ENCODE measurements at regions not wholly inside any gene's neighbourhood (a gene's known extent, or its start where the extent isn't known, plus 50 kb on each side); places are given as distances from the start of the nearest gene placed in this dataset.
"Not testable (repeated sequence)": the region's sequence is repeated elsewhere in the genome, so short reads cannot be mapped to it uniquely, and the experiment has no call there.

DNA sequence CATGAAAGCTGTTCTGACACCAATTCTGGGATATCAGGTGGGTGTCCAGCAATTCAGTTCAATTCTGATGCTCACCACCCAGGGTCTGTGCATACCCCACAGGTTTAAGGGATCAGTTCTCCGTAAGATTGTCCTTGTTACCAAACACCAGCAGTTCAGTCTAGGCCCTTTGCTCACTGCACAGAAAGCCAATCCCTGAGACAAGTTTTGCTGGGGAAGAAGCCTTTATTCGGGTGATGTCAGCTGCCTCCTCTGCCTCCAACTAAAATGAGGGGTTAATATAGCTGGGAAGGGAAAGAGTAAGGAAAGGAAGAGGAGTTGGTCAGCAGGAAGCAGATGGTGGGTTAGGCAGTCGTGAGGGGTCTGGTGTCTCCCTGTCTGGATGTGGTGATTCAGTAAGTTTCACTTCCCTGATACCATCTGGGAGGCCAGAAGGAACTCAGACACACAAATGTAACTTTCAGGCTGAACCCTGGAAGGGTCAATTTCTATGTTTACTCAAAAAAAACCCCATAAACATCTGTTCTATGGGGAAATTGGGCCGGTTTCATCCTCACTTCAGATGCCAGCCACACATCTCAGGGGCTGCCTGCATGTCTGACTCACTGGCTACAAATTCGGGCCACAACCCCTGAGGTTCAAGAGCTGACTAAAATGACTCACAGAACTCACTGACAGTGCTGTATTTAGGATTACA is 83.3 kb upstream of the PGBD5 start:
- no peak for DNase-seq

DNA sequence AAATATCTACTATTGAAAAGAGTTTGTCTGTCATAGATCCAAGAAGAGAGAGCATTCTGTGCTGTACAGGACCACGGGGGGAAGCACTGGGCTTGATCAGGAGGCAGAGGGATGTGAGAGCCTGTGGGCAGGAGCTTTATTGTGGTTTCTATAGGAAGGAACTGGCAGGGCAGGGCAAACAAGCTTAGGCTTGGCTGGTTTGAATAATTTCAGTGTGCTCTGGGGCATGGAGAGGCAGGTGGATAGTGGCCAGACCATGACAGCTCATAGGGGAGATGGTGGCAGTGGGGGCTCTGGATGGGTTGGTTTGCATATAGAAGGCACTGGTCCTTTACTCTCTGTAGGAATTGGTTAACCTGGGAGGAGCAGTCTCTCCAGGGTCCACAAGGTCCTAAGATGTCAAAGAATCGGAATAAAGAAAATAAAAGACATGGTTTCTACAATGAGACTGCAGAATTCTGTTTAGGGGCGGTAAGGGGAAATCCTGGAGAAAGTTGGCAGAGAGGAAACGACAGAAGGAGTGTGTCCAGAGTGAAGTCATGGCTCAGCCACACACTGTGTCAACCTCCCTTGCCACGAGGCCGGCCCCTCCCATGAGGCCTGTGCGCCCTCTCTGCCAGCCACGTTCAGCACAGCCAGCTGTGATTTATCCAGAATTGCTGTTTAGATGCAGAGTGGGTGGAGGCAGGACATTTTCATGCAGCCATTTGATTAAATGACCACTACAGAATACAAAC is 81.7 kb upstream of the PGBD5 start:
- DNase-seq = no peak

DNA sequence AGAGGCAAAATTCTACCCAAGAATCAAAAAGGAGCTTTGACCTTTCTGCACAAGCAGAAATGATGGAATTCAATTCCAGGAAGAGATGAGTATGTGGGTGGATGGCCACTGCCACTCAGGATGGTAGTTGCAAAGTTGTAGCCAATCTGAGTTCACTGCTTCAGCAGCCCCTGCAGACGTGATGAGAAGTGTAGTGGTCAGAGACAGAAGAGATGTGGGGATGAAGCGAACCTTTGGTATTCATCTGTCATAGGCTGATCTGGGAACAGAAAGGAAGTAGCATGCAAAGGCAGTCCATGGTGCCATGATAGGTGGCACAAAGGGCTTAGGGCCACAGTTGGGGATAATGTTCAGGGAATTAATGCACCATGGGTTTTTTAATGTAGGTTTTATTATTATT is 81.1 kb upstream of the PGBD5 start:
- no peak for DNase-seq

DNA sequence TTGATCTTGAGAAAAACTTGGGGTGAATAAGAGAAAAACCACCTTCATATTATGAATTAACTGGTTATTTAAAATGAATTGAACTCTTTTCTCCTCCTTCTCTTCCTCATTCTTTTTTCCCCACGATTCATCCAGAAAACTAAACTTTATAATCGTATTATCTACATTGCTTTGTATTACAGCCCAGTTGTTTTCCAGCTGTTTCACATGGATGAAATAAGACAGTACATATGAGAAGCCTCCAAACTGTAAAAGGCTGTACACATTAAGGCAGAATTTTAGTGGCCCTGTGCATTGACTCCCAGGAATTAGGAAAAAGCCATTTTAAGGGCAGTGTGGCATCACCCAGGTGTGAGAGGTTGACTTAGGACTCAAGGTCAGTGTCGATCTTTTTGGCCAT is 80.3 kb upstream of the PGBD5 start:
- DNase-seq = no peak

DNA sequence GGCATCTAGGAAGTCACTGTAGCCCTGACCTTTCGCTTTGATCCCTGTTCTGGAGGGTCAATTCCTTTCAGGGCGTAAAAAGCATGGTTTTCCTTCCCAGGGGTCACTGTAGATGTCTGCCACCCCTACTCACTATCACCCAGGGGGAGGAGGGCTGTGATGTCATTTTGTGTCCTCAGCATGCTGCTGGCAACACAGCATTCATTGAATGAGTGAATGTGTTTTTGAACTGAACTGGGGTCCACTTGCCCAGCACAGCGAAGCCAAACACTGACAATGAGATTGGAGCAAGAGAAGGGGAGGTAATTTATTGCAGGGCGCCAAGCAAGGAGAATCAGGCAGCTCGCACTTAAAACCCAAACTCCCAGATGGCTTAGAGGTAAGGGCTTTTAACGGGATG is 78.2 kb upstream of the PGBD5 start:
- DNase-seq = no peak

DNA sequence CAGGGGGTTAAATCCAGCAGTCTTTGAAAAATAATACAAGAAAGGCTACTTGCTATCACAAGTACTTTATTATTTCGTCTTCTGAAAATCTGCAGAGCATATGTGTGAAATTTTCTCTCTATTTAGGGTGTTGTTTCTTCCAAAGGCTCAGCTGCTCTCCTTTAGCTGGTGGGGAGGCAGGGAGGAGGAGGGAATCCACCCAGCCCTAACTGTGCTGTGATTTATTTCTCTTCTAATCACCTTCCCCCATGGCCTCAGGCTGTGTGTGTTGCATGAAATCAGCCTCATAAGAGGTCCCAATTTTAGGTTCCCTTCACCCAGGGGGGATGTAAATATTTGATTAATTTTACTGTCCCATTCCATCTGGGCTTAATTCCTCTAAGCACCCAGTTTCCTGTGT is 77.6 kb upstream of the PGBD5 start:
- DNase-seq = no peak

DNA sequence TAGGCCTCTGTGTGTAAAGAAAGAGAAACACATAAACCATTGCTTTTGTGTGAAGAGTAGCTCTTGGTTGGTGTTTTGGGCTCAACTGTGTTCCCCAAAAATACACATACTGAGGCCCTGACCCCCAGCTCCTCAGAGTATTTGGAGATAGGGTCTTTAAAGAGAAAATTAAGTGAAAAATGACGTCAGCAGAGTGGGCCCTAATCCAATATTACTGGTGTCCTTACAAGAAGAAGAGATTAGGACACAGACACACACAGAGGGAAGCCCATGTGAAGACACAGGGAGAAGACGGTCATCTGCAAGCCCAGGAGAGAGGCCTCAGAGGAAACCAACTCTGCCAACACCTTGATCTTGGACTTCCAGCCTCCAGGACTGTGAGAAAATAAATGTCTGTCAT is 76.9 kb upstream of the PGBD5 start:
- DNase-seq = no peak

DNA sequence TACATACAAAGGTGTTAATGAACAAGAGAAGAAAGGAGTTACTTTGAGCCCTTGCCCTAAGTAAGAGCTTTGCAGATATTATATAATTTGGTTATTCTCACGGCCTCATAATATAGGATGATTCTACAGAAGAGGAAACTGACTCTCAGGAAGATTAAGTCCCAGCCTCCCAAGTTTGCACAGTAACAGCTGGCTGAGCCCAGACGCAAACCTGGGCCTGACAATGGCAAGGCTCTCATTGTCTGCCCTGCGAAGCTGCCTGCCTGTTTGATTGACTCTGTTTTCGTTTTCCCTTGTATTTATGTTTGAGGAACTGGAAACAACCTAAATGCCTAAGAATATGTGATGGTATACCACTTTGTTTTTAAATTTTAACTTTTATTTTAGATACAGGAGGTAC is 76.2 kb upstream of the PGBD5 start:
- DNase-seq = no peak

DNA sequence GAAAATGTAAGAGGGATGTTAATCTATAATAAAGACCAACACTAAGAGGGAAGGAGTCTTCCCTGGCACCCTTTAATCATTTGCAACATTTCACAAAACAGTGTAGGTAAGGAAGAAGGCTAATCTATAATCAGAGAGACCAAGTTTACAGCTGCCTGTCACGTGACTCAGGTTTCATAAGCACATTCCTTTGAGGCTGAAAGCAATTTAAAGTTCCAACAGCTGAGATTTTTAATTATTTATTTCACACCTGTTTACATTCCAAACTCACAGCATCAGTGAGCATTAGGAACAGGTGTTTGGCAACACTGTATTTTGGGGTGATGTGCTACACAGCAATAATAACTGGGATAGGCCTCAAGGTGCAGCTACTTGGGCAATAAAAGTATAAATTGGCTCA is 75.7 kb upstream of the PGBD5 start:
- no peak for DNase-seq

DNA sequence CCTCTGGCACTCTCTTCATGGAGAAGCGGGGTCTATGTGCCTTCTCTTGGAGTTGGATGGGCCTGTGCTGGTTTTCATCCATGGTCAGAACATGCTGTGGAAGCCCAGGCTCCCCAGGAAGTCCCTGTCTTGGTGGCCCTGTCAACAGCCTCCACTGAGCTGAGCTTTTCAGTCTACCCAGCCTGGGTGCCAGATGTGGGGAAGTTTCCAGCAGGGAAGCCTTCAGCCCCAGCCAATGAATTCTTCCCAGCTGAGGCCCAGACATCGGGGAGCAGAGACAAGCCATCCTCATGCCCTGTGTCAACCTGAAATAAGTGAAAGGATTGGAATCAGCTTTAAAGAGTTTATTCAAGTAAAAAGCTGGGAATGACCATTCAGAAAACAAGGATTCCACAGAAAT is 75.1 kb upstream of the PGBD5 start:
- DNase-seq = no peak

DNA sequence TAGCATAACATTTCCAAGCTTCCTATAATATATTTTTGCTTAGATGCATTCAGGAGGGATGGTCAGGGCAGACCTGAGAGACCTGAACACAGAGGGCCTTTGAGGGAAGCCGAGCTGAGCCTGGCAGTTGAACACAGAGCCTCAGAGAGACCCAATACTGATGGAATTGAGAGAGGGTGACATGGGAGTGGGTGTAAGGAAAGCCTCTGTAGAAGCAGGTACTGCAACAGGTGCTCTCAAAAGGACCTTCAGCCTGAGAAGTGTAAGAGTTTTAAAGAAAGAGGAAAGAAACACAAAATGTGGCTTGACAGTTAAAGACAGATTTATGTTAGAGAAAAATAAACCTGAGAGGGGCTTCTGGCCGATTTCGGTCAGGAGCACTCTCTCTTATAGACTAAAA is 73.9 kb upstream of the PGBD5 start:
- no peak for DNase-seq

DNA sequence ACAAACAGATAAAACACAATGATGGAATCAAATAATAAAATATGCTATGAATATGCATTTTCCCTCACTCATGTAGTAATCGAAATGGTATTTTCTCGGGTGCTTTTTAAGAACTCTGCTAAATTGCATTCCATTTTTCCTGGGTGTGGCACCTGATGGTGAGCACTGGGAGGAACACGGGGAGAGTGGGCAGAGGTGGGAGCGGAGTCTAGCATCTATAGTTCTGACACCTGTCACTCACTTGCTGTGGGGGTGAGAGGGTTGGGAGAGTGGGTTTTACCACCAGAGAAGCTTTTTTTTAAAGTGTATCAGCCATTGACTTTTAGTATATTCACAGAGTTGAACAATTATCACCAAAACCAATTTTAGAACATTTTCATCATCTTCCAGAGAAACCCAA is 73.4 kb upstream of the PGBD5 start:
- no peak for DNase-seq

DNA sequence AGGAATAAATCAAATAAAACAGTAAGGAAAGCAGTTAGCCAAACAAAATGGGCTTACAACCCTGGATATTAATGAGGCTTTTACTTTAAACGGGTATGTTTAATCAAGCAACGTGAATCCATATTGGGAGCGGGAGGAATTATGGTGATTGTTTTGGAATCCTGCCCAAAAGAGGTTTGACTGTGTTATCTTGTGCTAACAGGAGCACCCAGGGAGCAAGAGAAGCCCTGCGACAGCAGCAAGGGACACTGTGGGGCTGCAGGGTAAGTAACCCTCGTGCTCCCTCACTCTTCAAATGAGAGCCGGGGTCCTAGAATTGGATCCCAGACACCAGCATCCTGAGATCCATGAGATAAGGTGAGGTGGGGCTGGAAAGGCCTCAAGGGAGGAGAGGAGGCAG is 72.6 kb upstream of the PGBD5 start:
- no peak for DNase-seq

DNA sequence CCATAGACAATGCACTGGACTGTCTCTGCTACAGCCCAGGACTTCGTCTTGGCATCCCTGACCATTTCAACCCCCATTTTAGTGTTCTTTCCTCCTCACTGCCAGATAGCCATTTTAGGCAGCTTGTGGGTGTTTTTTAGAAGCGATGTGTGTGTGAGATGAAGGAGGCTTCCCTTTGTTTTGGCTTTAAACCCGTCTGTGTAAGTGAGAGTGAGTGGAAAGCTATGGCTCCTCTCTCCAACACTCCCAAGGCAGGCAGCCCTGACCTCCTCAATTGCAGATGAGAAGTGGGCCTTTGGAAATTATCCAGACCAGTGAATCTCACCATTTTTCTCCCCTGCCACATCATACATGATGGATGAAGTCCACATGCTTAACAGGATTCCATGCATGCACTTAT is 70.3 kb upstream of the PGBD5 start:
- no peak for DNase-seq

DNA sequence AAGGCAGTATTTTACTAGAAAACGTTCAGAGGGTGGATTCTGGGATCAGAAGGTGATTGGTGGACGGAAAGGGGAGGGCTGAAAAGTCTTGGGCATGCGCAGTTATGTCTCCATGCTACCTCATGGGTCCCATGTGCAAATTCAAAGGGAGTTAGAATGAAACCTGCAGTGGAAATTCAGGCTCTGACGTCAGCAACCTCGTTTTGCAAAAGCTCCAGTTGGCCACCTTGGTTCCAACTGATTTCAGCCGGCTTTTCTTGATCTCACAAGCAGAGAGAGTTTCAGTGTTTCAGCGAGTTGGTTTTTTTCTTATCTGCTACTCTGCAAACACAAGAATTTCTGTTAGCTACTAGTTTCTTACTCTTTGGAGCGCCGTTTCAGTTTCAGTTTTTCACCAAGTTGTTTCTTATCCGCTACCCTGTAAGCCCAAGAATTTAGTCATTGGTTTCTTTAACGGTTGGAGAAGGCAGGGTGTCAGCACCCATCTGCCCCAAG is 69.8 kb upstream of the PGBD5 start:
- DNase-seq = no peak

DNA sequence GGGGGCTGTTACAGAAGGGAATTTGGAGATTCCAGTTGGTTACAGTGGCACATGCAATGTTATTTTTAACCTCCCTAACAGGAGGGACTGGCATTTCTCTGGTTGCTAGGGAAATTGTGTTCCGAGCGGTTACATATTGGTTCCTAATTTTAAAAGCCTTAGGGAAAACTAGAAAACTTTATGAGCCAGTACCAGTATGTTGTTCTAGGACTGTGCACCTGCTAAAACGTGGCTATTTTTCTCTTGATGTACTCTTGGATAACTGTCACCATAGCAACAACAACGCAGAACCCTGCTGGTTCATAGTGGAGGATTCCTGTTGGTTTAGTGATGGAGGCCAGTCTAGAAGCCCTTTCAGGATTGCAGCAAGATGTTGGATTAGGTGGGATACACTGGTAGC is 68.9 kb upstream of the PGBD5 start:
- DNase-seq = no peak

DNA sequence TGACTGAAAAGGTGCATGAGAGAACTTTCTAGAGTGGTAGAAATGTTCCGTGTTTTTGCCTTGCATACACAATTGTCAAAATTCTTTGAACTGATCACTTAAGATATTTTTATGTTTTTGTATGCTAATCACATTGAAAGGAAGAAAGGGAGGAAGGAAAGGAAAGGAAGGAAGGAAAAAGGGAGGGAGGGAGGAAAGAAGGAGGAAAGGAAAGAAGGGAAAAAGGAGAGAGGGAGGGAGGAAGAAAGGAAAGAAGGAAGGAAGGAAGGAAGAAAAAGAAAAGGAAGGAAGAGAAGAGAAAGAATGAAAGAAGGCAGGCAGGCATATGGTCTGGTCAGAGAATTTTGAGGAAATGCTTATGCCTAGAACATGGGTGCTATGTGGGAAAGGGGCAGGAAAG is 68.4 kb upstream of the PGBD5 start:
- no peak for DNase-seq

DNA sequence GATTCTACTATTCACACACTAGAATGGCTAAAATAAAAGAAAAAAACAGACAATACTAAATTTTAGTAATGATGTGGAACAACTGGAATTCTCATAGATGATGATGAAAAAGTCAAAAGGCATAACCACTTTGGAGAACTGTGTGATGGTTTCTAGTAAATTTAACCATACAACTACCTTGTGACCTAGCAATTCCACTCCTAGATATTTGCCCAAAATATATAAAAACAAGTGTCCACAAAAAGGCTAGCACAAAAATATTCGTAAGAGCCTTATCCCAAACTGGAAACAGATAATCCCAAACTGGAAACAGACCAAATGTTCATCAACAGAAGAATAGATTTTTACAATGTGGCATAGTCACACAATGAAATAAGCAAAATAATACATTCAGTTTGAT is 67.9 kb upstream of the PGBD5 start:
- no peak for DNase-seq

DNA sequence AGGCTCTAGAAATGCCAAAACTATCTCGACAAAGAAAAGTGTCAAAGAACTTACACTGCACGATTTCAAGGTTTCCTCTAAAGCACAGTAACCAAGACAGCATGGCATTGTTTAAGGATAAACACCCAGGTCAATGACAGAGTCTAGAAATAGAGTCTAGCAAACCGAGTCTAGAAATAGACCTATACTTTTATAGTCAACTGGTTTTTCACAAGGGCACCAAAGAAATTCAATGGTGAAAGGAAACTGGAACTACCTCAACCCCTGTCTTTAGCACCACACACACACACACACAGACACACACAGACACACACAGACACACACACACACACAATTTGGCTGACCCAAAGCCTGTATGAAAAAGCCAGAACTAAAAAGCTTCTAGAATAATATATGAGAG is 67.1 kb upstream of the PGBD5 start:
- DNase-seq = no peak

DNA sequence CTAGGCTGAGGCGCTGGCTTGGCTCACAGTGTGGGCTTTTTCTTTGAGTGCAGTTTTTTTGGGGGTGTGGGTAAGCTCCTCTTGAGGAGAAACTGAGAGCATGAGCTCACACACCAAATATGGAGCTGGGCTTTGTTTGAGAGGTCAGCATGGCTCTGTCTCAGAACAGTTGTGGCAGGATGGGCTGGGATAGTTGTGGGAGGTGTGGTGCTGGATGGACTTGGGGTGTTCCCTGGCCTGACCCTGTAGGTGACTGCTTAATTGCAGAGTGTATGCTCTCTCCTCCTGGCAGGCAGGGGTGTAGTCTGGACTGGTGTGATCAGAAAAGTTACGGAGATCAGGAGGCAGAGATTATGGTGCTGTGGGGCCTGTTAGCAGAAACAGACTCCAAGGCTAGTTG is 64.3 kb upstream of the PGBD5 start:
- no peak for DNase-seq

DNA sequence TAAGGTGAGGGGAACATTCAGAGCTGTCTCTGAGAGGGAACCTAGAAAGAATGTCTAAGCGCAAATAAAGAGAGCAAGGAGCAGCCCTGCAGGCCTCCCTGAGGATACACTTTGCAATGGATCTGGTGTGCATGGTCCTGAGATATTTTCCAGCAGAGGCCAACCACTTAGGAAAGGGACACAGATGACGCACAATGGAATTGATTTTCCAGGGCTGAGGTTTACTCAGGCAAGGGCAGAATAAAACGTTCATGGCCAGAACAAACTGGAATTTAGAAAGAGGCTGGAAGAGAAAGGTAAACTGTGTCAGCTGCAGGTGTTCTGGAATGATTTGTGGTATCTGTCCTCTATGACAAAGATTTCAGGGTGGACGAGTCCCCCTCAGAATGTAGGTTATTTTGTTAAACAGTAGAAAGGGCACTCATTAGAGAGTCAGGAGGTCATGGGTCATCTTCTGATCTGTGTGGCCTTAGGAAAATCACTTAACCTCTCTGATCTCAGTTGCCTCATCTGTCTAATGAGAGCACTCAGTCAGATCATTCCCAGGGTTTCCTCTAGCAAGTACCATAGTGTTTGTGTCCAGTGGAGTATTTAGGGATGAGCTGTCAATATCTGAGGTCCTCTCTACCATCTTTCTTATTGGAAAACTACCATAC is 61.8 kb upstream of the PGBD5 start:
- DNase-seq = no peak

DNA sequence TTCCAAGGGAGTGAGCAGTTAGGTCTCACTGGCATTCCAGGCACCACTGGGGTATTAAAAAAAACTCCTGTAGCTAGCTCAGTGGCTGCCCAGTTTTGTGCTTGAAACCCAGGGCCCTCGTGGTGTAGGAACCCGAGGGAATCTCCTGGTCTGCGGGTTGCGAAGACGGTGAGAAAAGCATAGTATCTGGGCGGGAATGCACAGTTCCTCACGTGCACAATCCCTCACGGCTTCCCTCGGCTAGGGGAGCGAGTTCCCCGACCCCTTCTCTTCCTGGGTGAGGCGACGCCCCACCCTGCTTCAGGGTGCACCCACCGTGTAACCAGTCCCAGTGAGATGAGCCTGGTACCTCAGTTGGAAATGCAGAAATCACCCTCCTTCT is 50.5 kb upstream of the PGBD5 start:
- DNase-seq = no peak

DNA sequence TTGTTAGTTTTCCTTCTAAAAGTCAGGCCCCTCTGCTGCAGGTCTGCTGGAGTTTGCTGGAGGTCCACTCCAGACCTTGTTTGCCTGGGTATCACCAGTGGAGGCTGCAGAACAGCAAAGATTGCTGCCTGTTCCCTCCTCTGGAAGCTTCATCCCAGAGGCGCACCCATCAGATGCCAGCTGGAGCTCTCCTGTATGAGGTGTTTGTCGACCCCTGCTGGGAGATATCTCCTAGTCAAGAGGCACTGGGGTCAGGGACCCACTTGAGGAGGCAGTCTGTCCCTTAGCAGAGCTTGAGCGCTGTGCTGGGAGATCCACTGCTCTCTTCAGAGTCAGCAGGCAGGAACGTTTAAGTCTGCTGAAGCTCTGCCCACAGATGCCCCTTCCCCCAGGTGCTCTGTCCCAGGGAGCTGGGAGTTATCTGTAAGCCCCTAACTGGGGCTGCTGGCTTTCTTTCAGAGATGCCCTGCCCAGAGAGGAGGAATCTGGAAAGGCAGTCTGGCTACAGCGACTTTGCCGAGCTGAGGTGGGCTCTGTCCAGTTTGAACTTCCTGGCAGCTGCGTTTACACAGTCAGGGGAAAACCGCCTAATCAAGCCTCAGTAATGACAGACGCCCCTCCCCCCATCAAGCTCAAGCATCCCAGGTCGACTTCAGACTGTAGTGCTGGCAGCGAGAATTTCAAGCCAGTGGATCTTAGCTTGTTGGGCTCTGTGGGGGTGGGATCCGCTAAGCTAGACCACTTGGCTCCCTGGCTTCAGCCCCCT is 49.9 kb upstream of the PGBD5 start:
- not testable (repeated sequence) for DNase-seq
